Coronary artery (tissue), 2 donors: ENCODE measurements at regions not wholly inside any gene's neighbourhood (a gene's known extent, or its start where the extent isn't known, plus 50 kb on each side); places are given as distances from the start of the nearest gene placed in this dataset.

Source experiments
- DNase-seq: peaks from one replicate; pipeline ENCODE4 v3.0.0-alpha.2; 2017; ENCODE audit warnings: low spot score
- H3K27ac ChIP-seq, 2 donors: fragments of 200-600 bp; sonication (generic); one replicate each; pipeline ENCODE4 v1.5.1; 2016 to 2019
- H3K4me3 ChIP-seq: fragments of 200-600 bp; sonication (generic); 2 replicates; pipeline ENCODE4 v1.5.1; 2016; ENCODE audit warnings: mild to moderate bottlenecking, moderate library complexity
- CTCF ChIP-seq: fragments of 200-600 bp; sonication (generic); IDR thresholded peaks from one replicate; pipeline ENCODE4 v1.5.1; 2019; ENCODE audit warnings: antibody characterized with exemption

- no peak overlapping the region for H3K27ac ChIP-seq
- no peak overlapping the region for H3K4me3 ChIP-seq
- no peak for TF ChIP-seq CTCF
- no peak for DNase-seq
Measured at GRCh38 chr3:178445139-178445538, 91.1 kb upstream of the KCNMB2 start.

GRCh38 chr3:178446059-178446458 is 90.2 kb upstream of the KCNMB2 start:
- TF ChIP-seq CTCF = no peak
- Histone ChIP-seq H3K4me3 (no peak overlapping the region), H3K27ac (no peak overlapping the region)
- DNase-seq = no peak

GRCh38 chr3:178450476-178450875 is 85.8 kb upstream of the KCNMB2 start:
- TF ChIP-seq CTCF = no peak
- Histone ChIP-seq H3K27ac (no peak overlapping the region), H3K4me3 (no peak overlapping the region)
- no peak for DNase-seq

- DNase-seq = no peak
- TF ChIP-seq CTCF = no peak
- Histone ChIP-seq H3K4me3 (no peak overlapping the region), H3K27ac (no peak overlapping the region)
Measured at GRCh38 chr3:178451799-178452198, 84.4 kb upstream of the KCNMB2 start.

GRCh38 chr3:178454726-178455125 is 81.5 kb upstream of the KCNMB2 start:
- H3K27ac ChIP-seq = no peak overlapping the region
- H3K4me3 ChIP-seq = no peak overlapping the region
- no peak for TF ChIP-seq CTCF
- no peak for DNase-seq

- no peak for DNase-seq
- Histone ChIP-seq H3K4me3 (no peak overlapping the region), H3K27ac (no peak overlapping the region)
- no peak for TF ChIP-seq CTCF
Measured at GRCh38 chr3:178455226-178455625, 81.0 kb upstream of the KCNMB2 start.

- TF ChIP-seq CTCF = no peak
- no peak for DNase-seq
- H3K27ac ChIP-seq = no peak overlapping the region
- no peak overlapping the region for H3K4me3 ChIP-seq
Measured at GRCh38 chr3:178455946-178456345, 80.3 kb upstream of the KCNMB2 start.
